Transverse colon (tissue), 4 donors: ENCODE measurements at regions not wholly inside any gene's neighbourhood (a gene's known extent, or its start where the extent isn't known, plus 50 kb on each side); places are given as distances from the start of the nearest gene placed in this dataset.

ENCODE experiments used
- DNase-seq: peaks from one replicate; pipeline ENCODE4 v3.0.0-alpha.2; 2019
- H3K27ac ChIP-seq, 4 donors: fragments of 200-600 bp; sonication (generic); 2 replicates each; pipeline ENCODE4 v1.5.1; 2016 to 2018; ENCODE audit warnings: inconsistent platforms in 4 of 4
- H3K27me3 ChIP-seq: fragments of 200-600 bp; sonication (generic); 2 replicates; pipeline ENCODE4 v1.5.1; 2017; ENCODE audit warnings: inconsistent platforms
- H3K36me3 ChIP-seq, 4 donors: fragments of 200-600 bp; sonication (generic); 2 replicates each; pipeline ENCODE4 v1.5.1; 2017 to 2019; ENCODE audit warnings: inconsistent platforms in 4 of 4
- H3K4me1 ChIP-seq, 4 donors: fragments of 200-600 bp; sonication (generic); 2 replicates each; pipeline ENCODE4 v1.5.1; 2017 to 2020; ENCODE audit warnings: inconsistent platforms in 4 of 4
- H3K4me3 ChIP-seq, 4 donors: fragments of 200-600 bp; sonication (generic); 1 replicate in 1 of 4; 2 replicates in 3 of 4; pipeline versions ENCODE4 v1.5.1 to v1.6.1; 2017 to 2019; ENCODE audit warnings: inconsistent platforms in 4 of 4
- H3K9me3 ChIP-seq, 2 donors: fragments of 200-600 bp; sonication (generic); 2 replicates each; pipeline ENCODE4 v1.5.1; 2017 to 2019; ENCODE audit warnings: inconsistent platforms in 2 of 2
- EP300 ChIP-seq: sonication (generic); formaldehyde crosslinking; IDR thresholded peaks from one replicate; pipeline ENCODE4 v1.6.1; 2017; ENCODE audit warnings: antibody characterized with exemption, low read depth
- POLR2A ChIP-seq: fragments of 450-650 bp; IDR thresholded peaks from one replicate; pipeline ENCODE4 v1.6.1; 2016; ENCODE audit warnings: antibody characterized with exemption, mild to moderate bottlenecking, moderate library complexity
- POLR2AphosphoS5 ChIP-seq, 3 donors: sonication (generic); formaldehyde crosslinking; IDR thresholded peaks; one replicate each; pipeline ENCODE4 v1.6.1; 2016; ENCODE audit warnings: antibody characterized with exemption in 3 of 3
- WGBS, 2 donors: methylation state at CpG; one replicate each; pipeline ENCODE4 v1.1.5; 2018; ENCODE audit warnings: low coverage in 1 of 2; 5-methylcytosine and 5-hydroxymethylcytosine counted together
- in situ Hi-C, 4 donors: fragments of 200-750 bp; cut with MboI; loops; one replicate each; pipeline versions ENCODE4 v1.15.0 to v1.15.1; 2017; ENCODE audit warnings: low sequenced_read_pairs in 3 of 4, low pct_ligation_motif_present in 1 of 4, low pct_unique_long_range_greater_than_20kb in 1 of 4
- intact Hi-C: fragments of 100-400 bp; cut with DNase I; formaldehyde crosslinking; loops from one replicate; pipeline ENCODE4 v1.15.1; 2023; ENCODE audit warnings: low total_unique reads
- TF ChIP-seq, protein P1 (sequence below), 5 experiments: fragments of 200-600 bp in 3 of 5; fragments of 450-650 bp in 2 of 5; sonication (generic) in 3 of 5; IDR thresholded peaks; 1 replicate in 2 of 5; 2 replicates in 3 of 5; pipeline ENCODE4 v1.5.1; 2016 to 2017; ENCODE audit warnings: antibody characterized with exemption in 5 of 5, inconsistent platforms in 3 of 5, mild to moderate bottlenecking in 2 of 5, moderate library complexity in 1 of 5

DNA sequence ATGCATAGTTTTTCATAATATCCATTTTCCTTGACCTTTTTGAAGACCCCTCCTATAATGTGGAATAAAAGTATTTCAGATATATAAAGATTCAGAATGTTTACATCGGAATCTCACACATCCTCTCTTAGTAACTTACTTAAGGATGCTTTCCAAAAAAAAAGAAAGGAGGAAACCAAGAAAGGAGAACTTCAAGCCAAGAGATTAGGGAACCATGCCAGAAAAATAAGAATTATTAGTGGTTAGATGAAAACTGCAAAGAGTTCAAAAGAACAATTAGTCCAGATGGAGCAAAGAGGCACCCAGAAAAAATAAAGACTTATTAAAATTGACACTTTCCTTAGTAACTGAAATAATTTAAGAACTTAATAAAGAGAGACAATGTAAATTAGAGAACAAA, 179.2 kb downstream of the DUSP6 start:
- no peaks in the 10 kb centered on the region for H3K36me3 ChIP-seq
- in situ Hi-C loops (no loop called here), intact Hi-C loops (no loop called here)
- no peaks in the 10 kb centered on the region for H3K27me3 ChIP-seq
- no peaks in the 10 kb centered on the region for H3K4me1 ChIP-seq
- H3K9me3 ChIP-seq, result no peaks in the 10 kb centered on the region
- no peak overlapping the region for H3K27ac ChIP-seq
- no peak for DNase-seq
- WGBS, 2 donors, result 38 to 69% methylated on average over 1 of the region's 1 CpG
- H3K4me3 ChIP-seq, result no peak overlapping the region
- TF ChIP-seq POLR2AphosphoS5 (IDR thresholded peaks at IDR 0.05) (no peak), EP300 (no peak), POLR2A (no peak)
- TF ChIP-seq, protein P1, sequence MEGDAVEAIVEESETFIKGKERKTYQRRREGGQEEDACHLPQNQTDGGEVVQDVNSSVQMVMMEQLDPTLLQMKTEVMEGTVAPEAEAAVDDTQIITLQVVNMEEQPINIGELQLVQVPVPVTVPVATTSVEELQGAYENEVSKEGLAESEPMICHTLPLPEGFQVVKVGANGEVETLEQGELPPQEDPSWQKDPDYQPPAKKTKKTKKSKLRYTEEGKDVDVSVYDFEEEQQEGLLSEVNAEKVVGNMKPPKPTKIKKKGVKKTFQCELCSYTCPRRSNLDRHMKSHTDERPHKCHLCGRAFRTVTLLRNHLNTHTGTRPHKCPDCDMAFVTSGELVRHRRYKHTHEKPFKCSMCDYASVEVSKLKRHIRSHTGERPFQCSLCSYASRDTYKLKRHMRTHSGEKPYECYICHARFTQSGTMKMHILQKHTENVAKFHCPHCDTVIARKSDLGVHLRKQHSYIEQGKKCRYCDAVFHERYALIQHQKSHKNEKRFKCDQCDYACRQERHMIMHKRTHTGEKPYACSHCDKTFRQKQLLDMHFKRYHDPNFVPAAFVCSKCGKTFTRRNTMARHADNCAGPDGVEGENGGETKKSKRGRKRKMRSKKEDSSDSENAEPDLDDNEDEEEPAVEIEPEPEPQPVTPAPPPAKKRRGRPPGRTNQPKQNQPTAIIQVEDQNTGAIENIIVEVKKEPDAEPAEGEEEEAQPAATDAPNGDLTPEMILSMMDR (IDR thresholded peaks at IDR 0.05), result no peak

DNA sequence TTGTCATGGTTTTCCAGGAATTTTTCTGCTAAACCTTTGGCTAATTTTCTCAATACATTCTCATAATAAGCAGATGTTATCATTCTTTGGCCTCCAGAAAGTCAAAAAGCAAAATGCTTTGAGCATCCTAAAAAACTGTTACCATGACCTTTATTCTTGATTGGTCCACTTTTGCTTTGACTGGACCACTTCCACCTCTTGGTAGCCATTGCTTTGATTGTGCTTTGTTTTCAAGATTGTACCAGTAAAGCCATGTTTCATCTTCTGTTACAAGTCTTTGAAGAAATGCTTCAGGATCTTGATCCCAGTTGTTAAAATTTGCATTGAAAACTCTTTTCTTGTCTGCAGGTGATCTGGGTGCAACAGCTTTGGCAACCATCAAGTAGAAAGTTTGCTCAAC, 180.1 kb downstream of the DUSP6 start:
- H3K27ac ChIP-seq, result no peak overlapping the region
- intact Hi-C loops, result no loop called here

DNA sequence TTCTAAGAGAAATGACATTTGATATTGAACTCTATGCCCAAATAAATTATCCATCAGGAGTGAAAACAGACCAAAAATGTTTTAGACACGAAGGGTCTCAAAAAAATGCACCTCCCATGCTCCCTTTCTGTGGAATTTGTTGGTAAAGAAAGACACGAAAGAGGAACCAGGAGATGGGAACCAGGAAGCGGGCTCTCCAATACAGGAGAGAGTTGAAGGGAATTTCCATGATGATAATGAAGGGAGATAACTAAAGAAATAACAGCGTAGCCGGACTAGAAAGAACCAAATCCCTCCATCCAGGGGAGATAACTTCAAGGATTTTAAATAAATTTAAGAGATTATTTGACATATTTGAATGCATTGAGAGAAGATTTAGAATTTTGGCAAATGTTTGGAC, 183.0 kb downstream of the DUSP6 start:
- in situ Hi-C loops (no loop called here), intact Hi-C loops (no loop called here)
- 84 to 89% methylated on average over 5 of the region's 5 CpGs for WGBS, 2 donors
- H3K4me3 ChIP-seq, result no peak overlapping the region
- no peak overlapping the region for H3K27ac ChIP-seq
- H3K27me3 ChIP-seq, result no peaks in the 10 kb centered on the region
- no peak for DNase-seq
- TF ChIP-seq EP300 (no peak), POLR2AphosphoS5 (IDR thresholded peaks at IDR 0.05) (no peak), POLR2A (no peak)
- TF ChIP-seq, protein P1 (IDR thresholded peaks at IDR 0.05), result no peak
- peaks cover 0 to 17% (median 3%) of the 10 kb centered on the region in 4 donors for H3K4me1 ChIP-seq
- H3K36me3 ChIP-seq, result no peaks in the 10 kb centered on the region
- H3K9me3 ChIP-seq, result no peaks in the 10 kb centered on the region

More for the DNA sequence above, 180.1 kb downstream of the DUSP6 start:
- Histone ChIP-seq H3K36me3 (no peaks in the 10 kb centered on the region), H3K27me3 (no peaks in the 10 kb centered on the region), H3K9me3 (no peaks in the 10 kb centered on the region), H3K4me3 (no peak overlapping the region), H3K4me1 (no peaks in the 10 kb centered on the region)
- in situ Hi-C loops, result no loop called here
- no peak for DNase-seq
- TF ChIP-seq POLR2AphosphoS5 (IDR thresholded peaks at IDR 0.05), result no peak
- no peak for TF ChIP-seq POLR2A
- TF ChIP-seq, protein P1 (IDR thresholded peaks at IDR 0.05), result no peak
- no peak for TF ChIP-seq EP300

DNA sequence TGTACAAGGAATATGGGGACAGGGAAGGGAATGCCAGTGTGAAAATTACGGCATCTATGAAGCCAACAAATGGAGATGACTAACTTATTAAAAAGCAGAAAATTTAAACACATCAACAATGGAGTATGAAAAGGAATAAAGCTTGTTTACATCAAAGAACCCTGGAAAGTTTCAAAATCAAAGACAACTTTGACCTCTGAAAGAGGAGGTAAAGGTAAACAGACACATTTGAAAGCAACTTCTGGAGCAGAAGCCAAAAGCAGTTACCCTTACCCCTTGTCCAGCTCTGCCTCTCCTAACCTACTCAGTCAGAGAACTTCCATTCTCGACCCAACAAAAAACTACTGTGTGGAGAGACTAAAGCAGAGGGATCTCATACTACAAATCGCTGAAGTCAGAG, 184.3 kb downstream of the DUSP6 start:
- WGBS, 2 donors, result 74 to 80% methylated on average over 3 of the region's 3 CpGs
- Histone ChIP-seq H3K27ac (peak overlapping the region in 3 of 4 donors; percentile 4 to 35 (median 5)), H3K9me3 (no peaks in the 10 kb centered on the region), H3K4me1 (peaks cover 0 to 24% (median 6%) of the 10 kb centered on the region in 4 donors), H3K36me3 (no peaks in the 10 kb centered on the region), H3K4me3 (no peak overlapping the region), H3K27me3 (no peaks in the 10 kb centered on the region)
- intact Hi-C loops, result no loop called here
- TF ChIP-seq EP300, result no peak
- no peak for TF ChIP-seq POLR2A
- TF ChIP-seq POLR2AphosphoS5 (IDR thresholded peaks at IDR 0.05), result no peak
- TF ChIP-seq, protein P1 (IDR thresholded peaks at IDR 0.05), result no peak
- in situ Hi-C loops, result no loop called here
- no peak for DNase-seq
